Body of pancreas (tissue), 4 donors: ENCODE measurements at regions not wholly inside any gene's neighbourhood (a gene's known extent, or its start where the extent isn't known, plus 50 kb on each side); places are given as distances from the start of the nearest gene placed in this dataset.

Experiments used
- CTCF ChIP-seq, 7 experiments: fragments of 450-650 bp in 4 of 7; fragments of 200-600 bp in 3 of 7; sonication (generic) in 3 of 7; IDR thresholded peaks; one replicate each; pipeline ENCODE4 v1.5.1; 2016 to 2019; ENCODE audit warnings: antibody characterized with exemption in 7 of 7
- POLR2A ChIP-seq, 3 donors: fragments of 450-650 bp; IDR thresholded peaks; one replicate each; pipeline ENCODE4 v1.6.1; 2016; ENCODE audit warnings: antibody characterized with exemption in 3 of 3, mild to moderate bottlenecking in 2 of 3

GRCh38 chr20:11091511-11091910 lies 417.7 kb upstream of the JAG1 start:
- TF ChIP-seq CTCF (IDR thresholded peaks at IDR 0.05): no peak
- TF ChIP-seq POLR2A (IDR thresholded peaks at IDR 0.05): no peak
